Spleen (tissue), 11 donors: ENCODE measurements at regions not wholly inside any gene's neighbourhood (a gene's known extent, or its start where the extent isn't known, plus 50 kb on each side); places are given as distances from the start of the nearest gene placed in this dataset.

ENCODE experiments used
- DNase-seq: peaks from one replicate; pipeline ENCODE4 v3.0.0-alpha.2; 2020
- H3K27ac ChIP-seq, 8 donors: fragments of 200-600 bp; sonication (generic) in 7 of 8; 1 replicate in 4 of 8; 2 replicates in 4 of 8; pipeline versions ENCODE4 v1.5.0 to v1.8.0; 2016 to 2021; ENCODE audit warnings: inconsistent platforms in 4 of 8, mild to moderate bottlenecking in 4 of 8, moderate library complexity in 1 of 8
- H3K27me3 ChIP-seq, 7 donors: fragments of 200-600 bp; sonication (generic) in 6 of 7; replicated peaks in 1 of 7; 1 replicate in 4 of 7; 2 replicates in 3 of 7; pipeline versions ENCODE4 v1.5.0 to v1.8.0; 2016 to 2021; ENCODE audit warnings: inconsistent platforms in 3 of 7, mild to moderate bottlenecking in 1 of 7
- H3K36me3 ChIP-seq, 6 donors: fragments of 200-600 bp; sonication (generic) in 5 of 6; 1 replicate in 4 of 6; 2 replicates in 2 of 6; pipeline versions ENCODE4 v1.5.0 to v1.8.0; 2016 to 2021; ENCODE audit warnings: inconsistent platforms in 2 of 6
- H3K4me1 ChIP-seq, 6 donors: fragments of 200-600 bp; sonication (generic) in 5 of 6; 1 replicate in 3 of 6; 2 replicates in 3 of 6; pipeline versions ENCODE4 v1.5.0 to v1.8.0; 2016 to 2021; ENCODE audit warnings: inconsistent platforms in 3 of 6
- H3K4me3 ChIP-seq, 8 donors: fragments of 200-600 bp; sonication (generic) in 7 of 8; 1 replicate in 4 of 8; 2 replicates in 4 of 8; pipeline versions ENCODE4 v1.5.0 to v1.8.0; 2016 to 2021; ENCODE audit warnings: inconsistent platforms in 4 of 8, mild to moderate bottlenecking in 4 of 8, moderate library complexity in 2 of 8
- H3K9me3 ChIP-seq, 8 donors: fragments of 200-600 bp; sonication (generic) in 7 of 8; 1 replicate in 4 of 8; 2 replicates in 4 of 8; pipeline versions ENCODE4 v1.5.0 to v1.8.0; 2016 to 2021; ENCODE audit warnings: inconsistent platforms in 4 of 8
- POLR2A ChIP-seq, 3 donors: fragments of 450-650 bp; IDR thresholded peaks; one replicate each; pipeline ENCODE4 v1.5.1; 2017; ENCODE audit warnings: antibody characterized with exemption in 3 of 3, mild to moderate bottlenecking in 1 of 3
- POLR2AphosphoS5 ChIP-seq, 3 donors: sonication (generic); formaldehyde crosslinking; IDR thresholded peaks; one replicate each; pipeline ENCODE4 v1.5.1; 2017; ENCODE audit warnings: antibody characterized with exemption in 3 of 3
- WGBS, 5 donors: extraction: QIAGEN DNeasy Blood & Tissue Kit in 3 of 5; methylation state at CpG; one replicate each; pipeline versions ENCODE4 v1.1.5 to v1.1.7; 2013 to 2018; 5-methylcytosine and 5-hydroxymethylcytosine counted together
- intact Hi-C: fragments of 100-400 bp; cut with DNase I; formaldehyde crosslinking; loops from one replicate; pipeline ENCODE4 v1.15.0; 2023; ENCODE audit warnings: low total_unique reads
- TF ChIP-seq, protein P1 (sequence below), 11 experiments: fragments of 200-600 bp in 7 of 11; fragments of 450-650 bp in 4 of 11; sonication (generic) in 4 of 11; IDR thresholded peaks in 8 of 11; conservative IDR thresholded peaks in 3 of 11; 1 replicate in 7 of 11; 2 replicates in 4 of 11; pipeline versions ENCODE4 v1.4.0 to v1.8.0; 2016 to 2021; ENCODE audit warnings: antibody characterized with exemption in 11 of 11, inconsistent platforms in 4 of 11, mild to moderate bottlenecking in 1 of 11
- donor health status: healthy with polysubstance abuse.
- donor health status: DM: no; HTN: no; CAD: no; lungs with moderate emphysema.
- donor health status: DM: no; HTN: no; CAD: no.
- donor health status: Bipolar disorder and iron deficiency.
- donor health status: healthy.
- donor health status: DM: no; HTN: no; CAD: no.
- donor health status: DM: yes; HTN: yes; CAD: no.

DNA sequence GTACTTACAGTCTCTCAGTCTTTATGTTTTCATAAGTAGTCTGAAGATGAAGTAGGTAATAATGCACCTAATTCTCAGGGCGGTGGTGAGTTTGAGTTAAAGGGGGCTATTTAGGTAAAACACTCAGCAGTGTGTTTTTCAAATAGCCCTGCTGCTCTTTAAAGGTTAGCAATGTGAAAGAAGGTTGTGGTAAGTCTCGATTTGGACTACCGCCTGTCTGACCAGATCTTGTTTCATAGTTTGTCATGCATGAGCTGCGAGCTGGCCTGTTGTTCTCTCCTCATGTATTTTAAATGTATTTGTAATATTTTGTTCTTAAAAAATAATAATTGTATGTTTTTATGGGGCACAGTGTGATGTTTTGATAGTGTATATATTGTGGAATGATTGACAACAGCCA, 340.2 kb downstream of the DHX35 start:
- Histone ChIP-seq H3K9me3 (no peaks in the 10 kb centered on the region), H3K4me1 (no peaks in the 10 kb centered on the region)
- intact Hi-C loops = no loop called here

DNA sequence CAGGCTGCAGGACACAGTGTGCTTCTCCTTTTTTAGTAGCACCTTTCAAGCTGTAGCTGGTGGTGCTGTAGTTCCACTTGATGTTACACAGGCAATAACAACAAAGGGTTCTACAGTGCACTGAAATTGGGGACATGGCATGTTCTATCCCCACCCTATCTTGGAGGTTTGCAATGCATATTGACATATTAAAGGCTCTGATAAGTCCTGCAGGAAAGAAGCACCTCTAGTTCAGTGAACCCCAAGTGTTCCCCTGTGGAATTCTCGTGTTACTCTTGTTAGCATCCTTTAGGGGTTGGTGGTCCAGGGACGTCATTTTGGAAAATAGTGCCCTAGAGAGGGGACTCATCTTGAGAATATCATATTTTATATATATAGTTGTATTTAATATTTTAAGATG, 337.6 kb downstream of the DHX35 start:
- H3K27ac ChIP-seq = no peak overlapping the region
- TF ChIP-seq, protein P1, sequence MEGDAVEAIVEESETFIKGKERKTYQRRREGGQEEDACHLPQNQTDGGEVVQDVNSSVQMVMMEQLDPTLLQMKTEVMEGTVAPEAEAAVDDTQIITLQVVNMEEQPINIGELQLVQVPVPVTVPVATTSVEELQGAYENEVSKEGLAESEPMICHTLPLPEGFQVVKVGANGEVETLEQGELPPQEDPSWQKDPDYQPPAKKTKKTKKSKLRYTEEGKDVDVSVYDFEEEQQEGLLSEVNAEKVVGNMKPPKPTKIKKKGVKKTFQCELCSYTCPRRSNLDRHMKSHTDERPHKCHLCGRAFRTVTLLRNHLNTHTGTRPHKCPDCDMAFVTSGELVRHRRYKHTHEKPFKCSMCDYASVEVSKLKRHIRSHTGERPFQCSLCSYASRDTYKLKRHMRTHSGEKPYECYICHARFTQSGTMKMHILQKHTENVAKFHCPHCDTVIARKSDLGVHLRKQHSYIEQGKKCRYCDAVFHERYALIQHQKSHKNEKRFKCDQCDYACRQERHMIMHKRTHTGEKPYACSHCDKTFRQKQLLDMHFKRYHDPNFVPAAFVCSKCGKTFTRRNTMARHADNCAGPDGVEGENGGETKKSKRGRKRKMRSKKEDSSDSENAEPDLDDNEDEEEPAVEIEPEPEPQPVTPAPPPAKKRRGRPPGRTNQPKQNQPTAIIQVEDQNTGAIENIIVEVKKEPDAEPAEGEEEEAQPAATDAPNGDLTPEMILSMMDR (IDR thresholded peaks at IDR 0.05 in 8 of 11, conservative IDR thresholded peaks at IDR 0.05 in 3 of 11) = no peak
- no peak for TF ChIP-seq POLR2A (IDR thresholded peaks at IDR 0.05)
- TF ChIP-seq POLR2AphosphoS5 (IDR thresholded peaks at IDR 0.05) = no peak
- 72 to 88% (median 82%) methylated on average over 2 of the region's 2 CpGs for WGBS, 5 donors
- H3K36me3 ChIP-seq = no peaks in the 10 kb centered on the region
- no peaks in the 10 kb centered on the region for H3K4me1 ChIP-seq
- no peak overlapping the region for H3K4me3 ChIP-seq
- DNase-seq = no peak
- intact Hi-C loops = no loop called here
- peaks cover 0 to 4% (median 0%) of the 10 kb centered on the region in 7 donors for H3K27me3 ChIP-seq
- H3K9me3 ChIP-seq = no peaks in the 10 kb centered on the region

More for the DNA sequence above, 340.2 kb downstream of the DHX35 start:
- peaks cover 0 to 4% (median 0%) of the 10 kb centered on the region in 7 donors for H3K27me3 ChIP-seq
- TF ChIP-seq POLR2A (IDR thresholded peaks at IDR 0.05) = no peak
- no peak for TF ChIP-seq POLR2AphosphoS5 (IDR thresholded peaks at IDR 0.05)
- TF ChIP-seq, protein P1 (IDR thresholded peaks at IDR 0.05 in 8 of 11, conservative IDR thresholded peaks at IDR 0.05 in 3 of 11) = no peak
- DNase-seq = no peak
- H3K36me3 ChIP-seq = no peaks in the 10 kb centered on the region
- H3K27ac ChIP-seq = no peak overlapping the region
- 69 to 92% (median 82%) methylated on average over 4 of the region's 4 CpGs for WGBS, 5 donors
- no peak overlapping the region for H3K4me3 ChIP-seq

DNA sequence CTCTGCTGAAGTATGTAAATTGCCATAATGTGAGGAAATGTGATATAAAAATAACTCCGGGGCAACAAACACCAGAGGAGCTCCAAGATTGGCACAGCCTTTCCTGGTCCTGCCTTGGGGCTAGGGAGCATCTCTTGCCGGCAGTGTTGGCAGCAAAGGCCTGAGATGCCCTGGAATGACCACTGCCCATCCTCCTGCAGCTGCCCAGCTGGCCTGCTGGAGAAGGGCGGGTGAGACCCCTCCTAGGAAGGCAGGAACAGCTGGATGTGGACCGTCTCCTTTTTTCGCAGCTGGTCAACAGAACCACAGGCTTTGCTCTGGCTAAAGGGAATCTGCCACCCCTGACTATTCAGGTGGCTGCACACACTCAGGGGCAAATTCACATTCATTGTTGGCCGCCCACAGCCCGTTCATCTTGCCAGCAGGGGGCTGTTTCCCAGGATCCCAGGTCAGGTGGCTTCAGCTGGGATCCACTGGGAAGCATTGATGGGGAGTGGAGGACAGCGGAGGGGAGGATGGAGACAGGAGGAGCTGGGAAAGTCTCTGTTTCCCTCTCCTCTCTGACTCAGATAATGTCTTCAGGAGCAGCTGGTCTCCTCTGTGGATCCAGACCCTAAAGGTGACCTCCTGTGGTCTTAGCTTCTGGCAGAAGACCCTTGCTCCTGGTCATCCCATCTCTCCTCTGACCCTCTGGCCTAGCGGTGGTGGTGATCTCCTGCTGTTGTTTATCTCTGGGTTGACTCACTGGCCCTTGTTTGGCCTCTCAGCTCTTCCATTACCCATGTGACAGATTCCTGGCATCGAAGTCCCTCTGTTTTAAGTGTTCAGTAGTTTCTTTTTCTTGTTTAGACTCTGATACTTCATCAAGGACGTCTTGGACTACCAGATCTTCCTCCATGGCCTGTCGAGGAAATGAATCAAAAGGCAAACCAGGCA, 336.7 kb downstream of the DHX35 start:
- 54 to 72% (median 68%) methylated on average over 8 to 12 of the region's 12 CpGs for WGBS, 5 donors
- no peaks in the 10 kb centered on the region for H3K4me1 ChIP-seq
- TF ChIP-seq POLR2AphosphoS5 (IDR thresholded peaks at IDR 0.05) = no peak
- no peak for TF ChIP-seq POLR2A (IDR thresholded peaks at IDR 0.05)
- TF ChIP-seq, protein P1 (IDR thresholded peaks at IDR 0.05 in 8 of 11, conservative IDR thresholded peaks at IDR 0.05 in 3 of 11) = no peak
- H3K27ac ChIP-seq = no peak overlapping the region
- no peaks in the 10 kb centered on the region for H3K36me3 ChIP-seq
- no peak overlapping the region for H3K4me3 ChIP-seq
- peaks cover 0 to 4% (median 0%) of the 10 kb centered on the region in 7 donors for H3K27me3 ChIP-seq
- no peak for DNase-seq
- intact Hi-C loops = no loop called here
- no peaks in the 10 kb centered on the region for H3K9me3 ChIP-seq

DNA sequence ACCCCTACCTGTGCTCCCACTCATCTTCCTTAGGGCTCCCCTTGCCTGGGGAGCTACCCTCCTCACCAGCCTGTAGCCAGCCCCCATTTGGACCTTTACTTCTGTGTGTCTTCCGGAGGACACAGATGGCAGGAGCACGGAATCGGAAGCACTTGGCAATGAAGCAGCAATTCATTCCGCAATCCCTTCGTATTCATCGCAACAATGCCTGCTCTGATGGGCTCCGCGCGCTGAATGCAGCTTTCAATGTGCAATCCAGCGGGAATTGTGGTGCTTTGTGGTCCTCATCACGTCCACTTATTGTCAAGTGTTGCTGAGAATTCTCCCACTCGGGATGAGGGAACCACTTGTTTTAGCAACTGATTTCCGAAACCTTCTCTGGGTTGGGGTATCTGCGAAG, 336.0 kb downstream of the DHX35 start:
- Histone ChIP-seq H3K4me1 (no peaks in the 10 kb centered on the region), H3K4me3 (no peak overlapping the region), H3K36me3 (no peaks in the 10 kb centered on the region), H3K27ac (no peak overlapping the region), H3K27me3 (peaks cover 0 to 4% (median 0%) of the 10 kb centered on the region in 7 donors), H3K9me3 (no peaks in the 10 kb centered on the region)
- intact Hi-C loops = no loop called here
- 79 to 93% (median 88%) methylated on average over 14 of the region's 14 CpGs for WGBS, 5 donors
- TF ChIP-seq POLR2AphosphoS5 (IDR thresholded peaks at IDR 0.05) = no peak
- TF ChIP-seq POLR2A (IDR thresholded peaks at IDR 0.05) = no peak
- TF ChIP-seq, protein P1 (IDR thresholded peaks at IDR 0.05 in 8 of 11, conservative IDR thresholded peaks at IDR 0.05 in 3 of 11) = no peak
- DNase-seq = no peak
